WTC11 (cell line): ENCODE measurements at regions not wholly inside any gene's neighbourhood (a gene's known extent, or its start where the extent isn't known, plus 50 kb on each side); places are given as distances from the start of the nearest gene placed in this dataset.

Source experiments
- ATAC-seq: fragments of 200-7000 bp; cut with Tn5 transposase; 2 replicates; pipeline ENCODE4 v1.10.0; 2021; ENCODE audit warnings: mild to moderate bottlenecking, moderate library complexity
- CTCF ChIA-PET: fragments of 300-600 bp; sonication (Branson Sonifier 250); formaldehyde crosslinking; loops from one replicate; lab custom pipeline; 2021; ENCODE audit warnings: antibody characterized with exemption; lab: Charles Lee
- POLR2A ChIA-PET: fragments of 350-600 bp; sonication (Branson Sonifier 250); formaldehyde crosslinking; loops from one replicate; lab custom pipeline; 2021; ENCODE audit warnings: antibody characterized with exemption; lab: Charles Lee
- DNase-seq: peaks from one replicate; pipeline ENCODE4 v3.0.0; 2021; ENCODE audit warnings: low spot score
- H3K27ac Mint-ChIP-seq: 2 replicates; pipeline ENCODE4 v1.8.0; 2021; ENCODE audit warnings: mixed read lengths
- H3K27me3 Mint-ChIP-seq: 2 replicates; pipeline ENCODE4 v1.8.0; 2021; ENCODE audit warnings: low read depth, mild to moderate bottlenecking, moderate library complexity, mixed read lengths
- H3K36me3 Mint-ChIP-seq: 2 replicates; pipeline ENCODE4 v1.8.0; 2021; ENCODE audit warnings: mixed read lengths
- H3K4me1 Mint-ChIP-seq: 2 replicates; pipeline ENCODE4 v1.8.0; 2022; ENCODE audit warnings: mixed read lengths
- H3K4me3 Mint-ChIP-seq: 2 replicates; pipeline ENCODE4 v1.8.0; 2021; ENCODE audit warnings: mild to moderate bottlenecking, moderate library complexity, mixed read lengths
- H3K9me3 Mint-ChIP-seq: 2 replicates; pipeline ENCODE4 v1.8.0; 2021; ENCODE audit warnings: mixed read lengths
- ATF1 ChIP-seq: sonication (generic); formaldehyde crosslinking; IDR thresholded peaks from 2 replicates; pipeline ENCODE4 v1.8.1; 2023; ENCODE audit warnings: mild to moderate bottlenecking, moderate library complexity, missing genetic modification reagents
- ATF2 ChIP-seq: sonication (generic); formaldehyde crosslinking; IDR thresholded peaks from 2 replicates; pipeline ENCODE4 v1.8.1; 2022; ENCODE audit warnings: low read depth, missing genetic modification reagents, borderline replicate concordance
- ATF3 ChIP-seq: sonication (generic); formaldehyde crosslinking; conservative IDR thresholded peaks from 2 replicates; pipeline ENCODE4 v1.8.1; 2022; ENCODE audit warnings: mild to moderate bottlenecking, missing genetic modification reagents
- CBFB ChIP-seq: sonication (generic); formaldehyde crosslinking; IDR thresholded peaks from 2 replicates; pipeline ENCODE4 v1.8.1; 2022; ENCODE audit warnings: mild to moderate bottlenecking, low read depth, missing genetic modification reagents
- CREM ChIP-seq: sonication (generic); formaldehyde crosslinking; IDR thresholded peaks from 2 replicates; pipeline ENCODE4 v1.8.1; 2022; ENCODE audit warnings: mild to moderate bottlenecking, missing genetic modification reagents, moderate library complexity
- ESRRA ChIP-seq: sonication (generic); formaldehyde crosslinking; IDR thresholded peaks from 2 replicates; pipeline ENCODE4 v1.8.1; 2022; ENCODE audit warnings: mild to moderate bottlenecking, missing genetic modification reagents, borderline replicate concordance
- FOXJ3 ChIP-seq: sonication (generic); formaldehyde crosslinking; IDR thresholded peaks from 2 replicates; pipeline ENCODE4 v1.9.0; 2021; ENCODE audit warnings: missing genetic modification reagents, mild to moderate bottlenecking, borderline replicate concordance
- FOXP4 ChIP-seq: sonication (generic); formaldehyde crosslinking; IDR thresholded peaks from 2 replicates; pipeline ENCODE4 v1.8.0; 2022; ENCODE audit warnings: mild to moderate bottlenecking, missing genetic modification reagents
- GRHL2 ChIP-seq: fragments of 250-450 bp; sonication (Bioruptor Pico); IDR thresholded peaks from 2 replicates; pipeline ENCODE4 v1.8.0; 2022; ENCODE audit warnings: mild to moderate bottlenecking, moderate library complexity; ENCODE audit not compliant: insufficient replicate concordance, severe bottlenecking
- HMGA2 ChIP-seq: fragments of 250-450 bp; sonication (Bioruptor Pico); IDR thresholded peaks from 2 replicates; pipeline ENCODE4 v1.4.0; 2021; ENCODE audit warnings: mild to moderate bottlenecking, moderate library complexity
- HMGXB4 ChIP-seq: sonication (generic); formaldehyde crosslinking; IDR thresholded peaks from 2 replicates; pipeline ENCODE4 v1.8.1; 2023; ENCODE audit warnings: mild to moderate bottlenecking, moderate library complexity, missing genetic modification reagents
- MAX ChIP-seq: sonication (generic); formaldehyde crosslinking; IDR thresholded peaks from 2 replicates; pipeline ENCODE4 v1.8.0; 2022; ENCODE audit warnings: mild to moderate bottlenecking, missing genetic modification reagents
- MLX ChIP-seq: sonication (generic); formaldehyde crosslinking; IDR thresholded peaks from 2 replicates; pipeline ENCODE4 v1.8.1; 2023; ENCODE audit warnings: mild to moderate bottlenecking, missing genetic modification reagents, moderate library complexity
- MXD4 ChIP-seq: fragments of 250-450 bp; sonication (Bioruptor Pico); IDR thresholded peaks from 2 replicates; pipeline ENCODE4 v1.8.0; 2021; ENCODE audit warnings: mild to moderate bottlenecking, moderate library complexity, borderline replicate concordance
- MYBL2 ChIP-seq: sonication (generic); formaldehyde crosslinking; IDR thresholded peaks from 2 replicates; pipeline ENCODE4 v1.8.1; 2023; ENCODE audit warnings: mild to moderate bottlenecking, moderate library complexity, missing genetic modification reagents
- NFATC4 ChIP-seq: fragments of 250-450 bp; sonication (Bioruptor Pico); IDR thresholded peaks from 2 replicates; pipeline ENCODE4 v1.9.0; 2021; ENCODE audit warnings: mild to moderate bottlenecking
- NR1H2 ChIP-seq: sonication (generic); formaldehyde crosslinking; IDR thresholded peaks from 2 replicates; pipeline ENCODE4 v1.9.0; 2021; ENCODE audit warnings: mild to moderate bottlenecking, moderate library complexity, missing genetic modification reagents
- NR3C1 ChIP-seq: sonication (generic); formaldehyde crosslinking; conservative IDR thresholded peaks from 2 replicates; pipeline ENCODE4 v1.8.1; 2023; ENCODE audit warnings: low read depth, mild to moderate bottlenecking, missing genetic modification reagents
- PRDM15 ChIP-seq: sonication (generic); formaldehyde crosslinking; IDR thresholded peaks from 2 replicates; pipeline ENCODE4 v1.8.0; 2022; ENCODE audit warnings: missing genetic modification reagents
- SMAD4 ChIP-seq: sonication (generic); formaldehyde crosslinking; IDR thresholded peaks from 2 replicates; pipeline ENCODE4 v1.8.0; 2022; ENCODE audit warnings: mild to moderate bottlenecking, missing genetic modification reagents
- TCF7 ChIP-seq: sonication (generic); formaldehyde crosslinking; IDR thresholded peaks from 2 replicates; pipeline ENCODE4 v1.8.0; 2022; ENCODE audit warnings: mild to moderate bottlenecking, low read depth, missing genetic modification reagents, moderate library complexity
- TP53 ChIP-seq: sonication (generic); formaldehyde crosslinking; IDR thresholded peaks from 2 replicates; pipeline ENCODE4 v1.8.1; 2023; ENCODE audit warnings: mild to moderate bottlenecking, missing genetic modification reagents
- ZNF121 ChIP-seq: sonication (generic); formaldehyde crosslinking; IDR thresholded peaks from 2 replicates; pipeline ENCODE4 v1.8.0; 2023; ENCODE audit warnings: missing genetic modification reagents
- ZNF281 ChIP-seq: sonication (generic); formaldehyde crosslinking; IDR thresholded peaks from 2 replicates; pipeline ENCODE4 v1.8.0; 2023; ENCODE audit warnings: mild to moderate bottlenecking, missing genetic modification reagents

- TF ChIP-seq PRDM15 (CRISPR knock-in tag), result no peak
- no peak for TF ChIP-seq ATF2 (CRISPR knock-in tag)
- no peak for TF ChIP-seq MXD4 (CRISPR knock-in tag)
- no peak for TF ChIP-seq ZNF281 (CRISPR knock-in tag)
- no peak for TF ChIP-seq FOXP4 (CRISPR knock-in tag)
- TF ChIP-seq, all 79 proteins: peak for 0
These were observed 513.3 kb downstream of the HAO1 start (continued) for GRCh38 chr20:7426890-7427496.

GRCh38 chr20:7428946-7429345, 511.3 kb downstream of the HAO1 start:
- CTCF ChIA-PET, result no interaction called here

More at GRCh38 chr20:7428946-7429345, 511.3 kb downstream of the HAO1 start:
- H3K4me3 Mint-ChIP-seq, result no peak overlapping the region
- no peak overlapping the region for H3K27ac Mint-ChIP-seq
- TF ChIP-seq MAX (no peak), ATF1 (CRISPR knock-in tag) (no peak), MYBL2 (CRISPR knock-in tag) (no peak), ESRRA (CRISPR knock-in tag) (no peak), NR1H2 (no peak), TCF7 (CRISPR knock-in tag) (no peak), NR3C1 (CRISPR knock-in tag) (no peak), ATF3 (CRISPR knock-in tag) (no peak), CREM (CRISPR knock-in tag) (no peak), MLX (CRISPR knock-in tag) (no peak), SMAD4 (CRISPR knock-in tag) (no peak), FOXJ3 (CRISPR knock-in tag) (no peak), ZNF121 (no peak), HMGA2 (CRISPR knock-in tag) (no peak), GRHL2 (CRISPR knock-in tag) (no peak), HMGXB4 (no peak), NFATC4 (CRISPR knock-in tag) (no peak), CBFB (CRISPR knock-in tag) (no peak), TP53 (no peak)
- TF ChIP-seq, all 79 proteins: peak for 0
- no peaks in the 10 kb centered on the region for H3K9me3 Mint-ChIP-seq
- no peaks in the 10 kb centered on the region for H3K27me3 Mint-ChIP-seq
- POLR2A ChIA-PET, result no interaction called here
- peaks cover 9% of the 10 kb centered on the region for H3K4me1 Mint-ChIP-seq
- ATAC-seq (no peak), DNase-seq (no peak)
- no peaks in the 10 kb centered on the region for H3K36me3 Mint-ChIP-seq
